HCT116 (cell line): ENCODE measurements at regions not wholly inside any gene's neighbourhood (a gene's known extent, or its start where the extent isn't known, plus 50 kb on each side); places are given as distances from the start of the nearest gene placed in this dataset.

Experiments used
- ATAC-seq: fragments of 200-7000 bp; cut with Tn5 transposase; 2 replicates; pipeline ENCODE4 v1.9.1; 2020; ENCODE audit warnings: mild to moderate bottlenecking, moderate library complexity
- BruUV-seq: library from RNA; stranded (reverse); fragments of 400-500 nt; replicated peaks from 2 replicates; lab custom pipeline; 2021; lab: Mats Ljungman, UMichigan
- CTCF ChIA-PET: fragments of 300-600 bp; sonication (Branson Sonifier 250); formaldehyde crosslinking; loops from one replicate; lab custom pipeline; 2021; ENCODE audit warnings: antibody characterized with exemption; lab: Charles Lee
- POLR2A ChIA-PET: fragments of 300-600, 350-600 bp; sonication (Branson Sonifier 250); formaldehyde crosslinking; loops from one replicate; lab custom pipeline; 2021; ENCODE audit warnings: antibody characterized with exemption; lab: Charles Lee
- RAD21 ChIA-PET, 2 experiments: fragments of 300-600 bp; sonication (Branson Sonifier 250); formaldehyde crosslinking; loops; one replicate each; lab custom pipeline; 2023; ENCODE audit warnings: low total read pairs in 2 of 2; ENCODE audit not compliant: uncharacterized antibody in 2 of 2, unreplicated experiment in 2 of 2, low non-redundant PET in 1 of 2; lab: Charles Lee
- DNase-seq: peaks from one replicate; pipeline ENCODE4 v3.0.0-alpha.2; 2010; ENCODE audit warnings: low read depth, low spot score
- H2AFZ ChIP-seq: fragments of 200-600 bp; shearing (Covaris generic), sonication (generic); 2 replicates; pipeline ENCODE4 v1.6.1; 2017; ENCODE audit warnings: low read depth, mixed run types, mixed read lengths, antibody characterized with exemption, low read length; ENCODE audit not compliant: poor library complexity, severe bottlenecking
- H3K27ac ChIP-seq: 2 replicates; pipeline ENCODE4 v1.5.1; 2012; ENCODE audit warnings: low read depth, low read length
- H3K27me3 ChIP-seq: fragments of 200-600 bp; sonication (generic); 2 replicates; pipeline ENCODE4 v1.6.1; 2016; ENCODE audit warnings: mixed run types, low read length, mixed read lengths; ENCODE audit not compliant: insufficient read depth
- H3K36me3 ChIP-seq, 2 experiments: fragments of 200-500 bp in 1 of 2; fragments of 200-600 bp in 1 of 2; sonication (Bioruptor generic) in 1 of 2; sonication (generic) in 1 of 2; 2 replicates each; pipeline versions ENCODE4 v1.5.1 to v1.6.1; 2014 to 2016; ENCODE audit warnings: low read length in 2 of 2, inconsistent platforms in 1 of 2, mixed read lengths in 1 of 2, mixed run types in 1 of 2; ENCODE audit not compliant: insufficient read depth in 2 of 2, control insufficient read depth in 1 of 2
- H3K4me1 ChIP-seq, 2 experiments: fragments of 200-600 bp in 1 of 2; sonication (generic) in 1 of 2; 2 replicates each; pipeline versions ENCODE4 v1.5.1 to v1.6.1; 2012 to 2017; ENCODE audit warnings: low read length in 2 of 2, inconsistent platforms in 1 of 2, mild to moderate bottlenecking in 1 of 2, mixed read lengths in 1 of 2, mixed run types in 1 of 2, moderate library complexity in 1 of 2; ENCODE audit not compliant: insufficient read depth in 2 of 2, control insufficient read depth in 1 of 2
- H3K4me2 ChIP-seq: fragments of 200-600 bp; sonication (generic); 2 replicates; pipeline ENCODE4 v1.6.1; 2017; ENCODE audit warnings: mixed run types, low read length, mixed read lengths
- H3K4me3 ChIP-seq, 2 experiments: fragments of 200-600 bp in 1 of 2; sonication (generic) in 1 of 2; replicated peaks in 1 of 2; 2 replicates each; pipeline ENCODE4 v1.5.1; 2011 to 2016; ENCODE audit warnings: low read length in 2 of 2, control low read depth in 1 of 2, low read depth in 1 of 2, mild to moderate bottlenecking in 1 of 2, mixed read lengths in 1 of 2, mixed run types in 1 of 2
- H3K79me2 ChIP-seq: fragments of 200-600 bp; sonication (generic); 2 replicates; pipeline ENCODE4 v1.6.1; 2017; ENCODE audit warnings: mild to moderate bottlenecking, mixed run types, low read length, moderate library complexity, mixed read lengths; ENCODE audit not compliant: insufficient read depth
- H3K9ac ChIP-seq: fragments of 200-600 bp; sonication (generic); 2 replicates; pipeline ENCODE4 v1.6.1; 2016; ENCODE audit warnings: low read length, mixed read lengths
- H3K9me2 ChIP-seq: fragments of 200-600 bp; sonication (generic), shearing (Covaris generic); 2 replicates; pipeline ENCODE4 v1.6.1; 2017; ENCODE audit warnings: mixed run types, mild to moderate bottlenecking, moderate library complexity; ENCODE audit not compliant: insufficient read depth
- H3K9me3 ChIP-seq, 2 experiments: fragments of 200-500 bp in 1 of 2; fragments of 200-600 bp in 1 of 2; sonication (Bioruptor generic) in 1 of 2; sonication (generic) in 1 of 2; 2 replicates each; pipeline ENCODE4 v1.6.1; 2014 to 2017; ENCODE audit warnings: low read length in 2 of 2, mixed read lengths in 2 of 2, inconsistent platforms in 1 of 2, low read depth in 1 of 2, mild to moderate bottlenecking in 1 of 2, mixed run types in 1 of 2, moderate library complexity in 1 of 2; ENCODE audit not compliant: control insufficient read depth in 1 of 2, insufficient read depth in 1 of 2
- H4K20me1 ChIP-seq: fragments of 200-600 bp; sonication (generic), shearing (Covaris generic); 2 replicates; pipeline ENCODE4 v1.6.1; 2017; ENCODE audit warnings: mixed run types, mild to moderate bottlenecking, moderate library complexity; ENCODE audit not compliant: insufficient read depth
- CEBPB ChIP-seq: IDR thresholded peaks from 2 replicates; pipeline ENCODE4 v1.6.1; 2012; ENCODE audit warnings: low read depth
- EZH2 ChIP-seq: fragments of 200-600 bp; sonication (generic); IDR thresholded peaks from 2 replicates; pipeline ENCODE4 v1.6.1; 2017; ENCODE audit warnings: antibody characterized with exemption, mixed run types
- JUND ChIP-seq: IDR thresholded peaks from 2 replicates; pipeline ENCODE4 v1.6.1; 2012
- RAD21 ChIP-seq: IDR thresholded peaks from 2 replicates; pipeline ENCODE4 v1.6.1; 2012; ENCODE audit warnings: low read depth, mild to moderate bottlenecking
- TCF7L2 ChIP-seq: IDR thresholded peaks from 2 replicates; pipeline ENCODE4 v1.7.0; 2011; ENCODE audit warnings: borderline replicate concordance, inconsistent platforms; ENCODE audit not compliant: insufficient read depth, insufficient read length; ENCODE audit errors: extremely low read depth
- ZNF274 ChIP-seq: fragments of 200-500 bp; sonication (Bioruptor generic); IDR thresholded peaks from 2 replicates; pipeline ENCODE4 v1.6.1; 2014; ENCODE audit warnings: mild to moderate bottlenecking, low read depth, low read length, inconsistent platforms
- intact Hi-C: fragments of 100-400 bp; cut with micrococcal nuclease; formaldehyde crosslinking; loops from 2 replicates; pipeline ENCODE4 v1.10.0; 2022
- TF ChIP-seq, protein P1 (sequence below): IDR thresholded peaks from 2 replicates; pipeline ENCODE4 v1.6.1; 2012
- TF ChIP-seq, protein P2 (sequence below), 3 experiments: fragments of 200-600 bp in 1 of 3; sonication (generic) in 1 of 3; IDR thresholded peaks in 2 of 3; conservative IDR thresholded peaks in 1 of 3; 2 replicates each; pipeline ENCODE4 v1.5.1; 2012 to 2017; ENCODE audit warnings: low read depth in 2 of 3, low read length in 2 of 3, antibody characterized with exemption in 1 of 3, borderline replicate concordance in 1 of 3, control low read depth in 1 of 3, mild to moderate bottlenecking in 1 of 3, mixed read lengths in 1 of 3, mixed run types in 1 of 3, moderate library complexity in 1 of 3; ENCODE audit not compliant: insufficient read depth in 1 of 3

DNA sequence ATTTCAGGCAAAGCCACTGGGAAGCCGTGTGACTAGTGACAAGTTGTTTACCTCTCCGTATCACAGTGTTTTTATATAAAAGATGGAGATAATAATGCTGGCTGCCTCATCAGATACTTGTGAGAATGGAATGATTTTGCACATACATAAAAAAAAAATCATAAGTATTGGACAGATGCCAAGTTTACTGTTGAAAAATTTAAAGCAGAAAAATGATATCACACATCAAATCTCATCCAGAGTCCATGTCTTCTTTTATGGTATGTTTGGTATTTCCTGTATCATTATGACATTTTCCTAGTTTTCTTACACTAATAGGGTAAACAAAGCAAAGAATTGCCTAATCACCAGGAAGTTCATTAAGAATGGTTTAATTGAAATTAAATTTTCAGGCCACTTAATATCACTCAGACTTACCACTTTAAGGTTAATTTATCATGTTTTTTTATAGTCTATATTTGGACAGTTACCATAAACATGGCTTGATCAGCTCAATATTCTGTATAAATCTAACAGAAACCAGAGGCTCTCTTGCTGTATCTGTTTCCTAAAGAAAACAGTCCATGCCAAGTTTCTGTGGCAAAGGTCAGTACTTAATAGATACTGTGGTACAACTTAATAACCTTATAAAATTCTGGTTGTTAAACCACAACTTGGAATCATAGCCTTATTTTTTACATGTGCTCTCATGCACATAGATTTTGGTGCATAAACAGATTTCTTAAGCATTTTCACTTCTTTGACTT lies 656.5 kb upstream of the RIOK2 start:
- no TSS peak for BruUV-seq
- no peak overlapping the region for H3K9ac ChIP-seq
- H3K4me1 ChIP-seq: peaks cover 15 to 18% of the 10 kb centered on the region in 2 experiments
- H4K20me1 ChIP-seq: no peaks in the 10 kb centered on the region
- no peak overlapping the region for H3K27ac ChIP-seq
- no peak for DNase-seq
- H3K9me3 ChIP-seq: no peaks in the 10 kb centered on the region
- CTCF ChIA-PET: no interaction called here
- intact Hi-C loops: loop anchor here (10.0 kb wide), 1 partner anchor 755 kb away; no protein-coding TSS in a partner anchor
- H3K4me3 ChIP-seq: no peak overlapping the region
- POLR2A ChIA-PET: no interaction called here
- TF ChIP-seq CEBPB (no peak), EZH2 (no peak), TCF7L2 (no peak)
- TF ChIP-seq, protein P1, sequence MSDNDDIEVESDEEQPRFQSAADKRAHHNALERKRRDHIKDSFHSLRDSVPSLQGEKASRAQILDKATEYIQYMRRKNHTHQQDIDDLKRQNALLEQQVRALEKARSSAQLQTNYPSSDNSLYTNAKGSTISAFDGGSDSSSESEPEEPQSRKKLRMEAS: no peak
- H3K4me2 ChIP-seq: no peak overlapping the region
- H3K79me2 ChIP-seq: no peaks in the 10 kb centered on the region
- H2AFZ ChIP-seq: no peak overlapping the region
- ATAC-seq: no peak
- no peaks in the 10 kb centered on the region for H3K9me2 ChIP-seq
- RAD21 ChIA-PET: no interaction called here
- no peaks in the 10 kb centered on the region for H3K27me3 ChIP-seq
- no peaks in the 10 kb centered on the region for H3K36me3 ChIP-seq

DNA sequence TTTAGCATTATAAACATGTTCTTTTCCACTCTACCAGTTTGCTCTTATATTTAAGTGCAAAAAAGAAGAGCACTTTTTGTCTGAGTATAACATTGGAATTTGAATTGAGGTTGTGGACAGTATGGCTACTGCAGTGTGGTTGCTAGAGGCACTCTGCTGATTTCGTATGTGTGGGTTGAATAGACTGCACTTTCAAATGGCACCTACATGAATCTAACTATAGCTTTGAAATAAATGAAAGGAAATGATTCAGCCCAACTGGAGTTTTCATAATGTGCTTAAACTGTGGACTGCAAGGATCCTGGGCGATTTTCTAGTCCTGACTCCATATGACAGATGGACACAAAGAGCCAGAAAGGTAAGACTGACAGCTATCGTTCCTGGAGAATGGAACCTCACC lies 657.6 kb upstream of the RIOK2 start:
- DNase-seq (no peak), ATAC-seq (no peak)
- no TSS peak for BruUV-seq
- H3K79me2 ChIP-seq: no peaks in the 10 kb centered on the region
- intact Hi-C loops: loop anchor here (10.0 kb wide), 1 partner anchor 756 kb away; no protein-coding TSS in a partner anchor
- no peak overlapping the region for H2AFZ ChIP-seq
- ChIA-PET CTCF (no interaction called here), RAD21 (no interaction called here), POLR2A (interaction anchor here (0.6 kb wide), 1 partner anchor 1027 kb away, joined by 4 read pairs; no protein-coding TSS in a partner anchor)
- H3K4me1 ChIP-seq: peaks cover 15 to 18% of the 10 kb centered on the region in 2 experiments
- H4K20me1 ChIP-seq: no peaks in the 10 kb centered on the region
- H3K27me3 ChIP-seq: no peaks in the 10 kb centered on the region
- no peak overlapping the region for H3K4me3 ChIP-seq
- no peak overlapping the region for H3K4me2 ChIP-seq
- TF ChIP-seq CEBPB (no peak), JUND (no peak), TCF7L2 (no peak), ZNF274 (no peak), RAD21 (no peak)
- TF ChIP-seq, protein P2, sequence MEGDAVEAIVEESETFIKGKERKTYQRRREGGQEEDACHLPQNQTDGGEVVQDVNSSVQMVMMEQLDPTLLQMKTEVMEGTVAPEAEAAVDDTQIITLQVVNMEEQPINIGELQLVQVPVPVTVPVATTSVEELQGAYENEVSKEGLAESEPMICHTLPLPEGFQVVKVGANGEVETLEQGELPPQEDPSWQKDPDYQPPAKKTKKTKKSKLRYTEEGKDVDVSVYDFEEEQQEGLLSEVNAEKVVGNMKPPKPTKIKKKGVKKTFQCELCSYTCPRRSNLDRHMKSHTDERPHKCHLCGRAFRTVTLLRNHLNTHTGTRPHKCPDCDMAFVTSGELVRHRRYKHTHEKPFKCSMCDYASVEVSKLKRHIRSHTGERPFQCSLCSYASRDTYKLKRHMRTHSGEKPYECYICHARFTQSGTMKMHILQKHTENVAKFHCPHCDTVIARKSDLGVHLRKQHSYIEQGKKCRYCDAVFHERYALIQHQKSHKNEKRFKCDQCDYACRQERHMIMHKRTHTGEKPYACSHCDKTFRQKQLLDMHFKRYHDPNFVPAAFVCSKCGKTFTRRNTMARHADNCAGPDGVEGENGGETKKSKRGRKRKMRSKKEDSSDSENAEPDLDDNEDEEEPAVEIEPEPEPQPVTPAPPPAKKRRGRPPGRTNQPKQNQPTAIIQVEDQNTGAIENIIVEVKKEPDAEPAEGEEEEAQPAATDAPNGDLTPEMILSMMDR (IDR thresholded peaks at IDR 0.05 in 2 of 3, conservative IDR thresholded peaks at IDR 0.05 in 1 of 3; ENCODE audit: borderline replicate concordance in 1 of 3, insufficient read depth in 1 of 3, low read depth in 2 of 3, low read length in 2 of 3): no peak
- H3K27ac ChIP-seq: no peak overlapping the region
- H3K9me3 ChIP-seq: no peaks in the 10 kb centered on the region
- H3K9me2 ChIP-seq: no peaks in the 10 kb centered on the region
- H3K36me3 ChIP-seq: no peaks in the 10 kb centered on the region
- H3K9ac ChIP-seq: no peak overlapping the region
